Progenitor cell of endocrine pancreas (in vitro differentiated cells): ENCODE measurements at regions not wholly inside any gene's neighbourhood (a gene's known extent, or its start where the extent isn't known, plus 50 kb on each side); places are given as distances from the start of the nearest gene placed in this dataset.
"Not testable (repeated sequence)": the region's sequence is repeated elsewhere in the genome, so short reads cannot be mapped to it uniquely, and the experiment has no call there.

Source experiments
- DNase-seq: peaks from one replicate; pipeline ENCODE4 v3.0.0; 2021; ENCODE audit warnings: low spot score; ENCODE audit not compliant: unreplicated experiment
- H3K27ac Mint-ChIP-seq: 2 replicates; pipeline ENCODE4 v1.8.0; 2021; ENCODE audit warnings: mild to moderate bottlenecking, moderate library complexity, mixed read lengths
- H3K27me3 Mint-ChIP-seq: 2 replicates; pipeline ENCODE4 v1.8.0; 2021; ENCODE audit warnings: mixed read lengths
- H3K36me3 Mint-ChIP-seq: 2 replicates; pipeline ENCODE4 v1.8.0; 2022; ENCODE audit warnings: mixed read lengths; ENCODE audit not compliant: insufficient read depth
- H3K4me1 Mint-ChIP-seq: 2 replicates; pipeline ENCODE4 v1.8.0; 2021; ENCODE audit warnings: low read depth, mixed read lengths
- H3K4me3 Mint-ChIP-seq: 2 replicates; pipeline ENCODE4 v1.8.0; 2021; ENCODE audit warnings: low read depth, mild to moderate bottlenecking, moderate library complexity, mixed read lengths
- H3K9me3 Mint-ChIP-seq: 2 replicates; pipeline ENCODE4 v1.8.0; 2021; ENCODE audit warnings: low read depth, mixed read lengths
- TF ChIP-seq, protein P1 (sequence below): fragments of 200-600 bp; sonication (generic); IDR thresholded peaks from one replicate; pipeline ENCODE4 v1.5.0; 2021; ENCODE audit warnings: antibody characterized with exemption, mild to moderate bottlenecking; ENCODE audit not compliant: unreplicated experiment

DNA sequence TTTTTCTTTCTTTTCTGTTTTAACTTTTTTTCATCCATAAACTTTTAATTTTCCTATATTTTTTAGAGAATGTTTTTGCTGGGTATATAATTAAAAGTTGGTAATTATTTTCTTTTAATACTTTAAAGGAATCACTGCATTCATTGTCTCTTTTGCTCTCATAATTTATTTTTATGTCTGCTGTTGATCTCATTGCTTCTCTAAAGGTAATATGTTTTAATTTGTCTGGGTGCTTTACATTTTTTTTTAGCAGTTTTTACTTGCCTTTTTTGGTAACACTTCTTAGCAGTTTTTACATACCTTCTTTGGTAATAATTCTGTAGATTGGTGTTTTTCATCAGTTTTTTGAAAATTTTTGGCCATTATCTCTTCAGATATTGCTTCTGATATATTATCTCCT lies 89.4 kb upstream of the BMAL1 start:
- no peak overlapping the region for H3K27ac Mint-ChIP-seq
- H3K4me3 Mint-ChIP-seq = no peak overlapping the region
- H3K36me3 Mint-ChIP-seq = peaks cover 8% of the 10 kb centered on the region
- TF ChIP-seq, protein P1, sequence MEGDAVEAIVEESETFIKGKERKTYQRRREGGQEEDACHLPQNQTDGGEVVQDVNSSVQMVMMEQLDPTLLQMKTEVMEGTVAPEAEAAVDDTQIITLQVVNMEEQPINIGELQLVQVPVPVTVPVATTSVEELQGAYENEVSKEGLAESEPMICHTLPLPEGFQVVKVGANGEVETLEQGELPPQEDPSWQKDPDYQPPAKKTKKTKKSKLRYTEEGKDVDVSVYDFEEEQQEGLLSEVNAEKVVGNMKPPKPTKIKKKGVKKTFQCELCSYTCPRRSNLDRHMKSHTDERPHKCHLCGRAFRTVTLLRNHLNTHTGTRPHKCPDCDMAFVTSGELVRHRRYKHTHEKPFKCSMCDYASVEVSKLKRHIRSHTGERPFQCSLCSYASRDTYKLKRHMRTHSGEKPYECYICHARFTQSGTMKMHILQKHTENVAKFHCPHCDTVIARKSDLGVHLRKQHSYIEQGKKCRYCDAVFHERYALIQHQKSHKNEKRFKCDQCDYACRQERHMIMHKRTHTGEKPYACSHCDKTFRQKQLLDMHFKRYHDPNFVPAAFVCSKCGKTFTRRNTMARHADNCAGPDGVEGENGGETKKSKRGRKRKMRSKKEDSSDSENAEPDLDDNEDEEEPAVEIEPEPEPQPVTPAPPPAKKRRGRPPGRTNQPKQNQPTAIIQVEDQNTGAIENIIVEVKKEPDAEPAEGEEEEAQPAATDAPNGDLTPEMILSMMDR = no peak
- H3K4me1 Mint-ChIP-seq = peaks cover 14% of the 10 kb centered on the region
- DNase-seq = no peak
- H3K27me3 Mint-ChIP-seq = no peaks in the 10 kb centered on the region
- peaks cover 22% of the 10 kb centered on the region for H3K9me3 Mint-ChIP-seq

DNA sequence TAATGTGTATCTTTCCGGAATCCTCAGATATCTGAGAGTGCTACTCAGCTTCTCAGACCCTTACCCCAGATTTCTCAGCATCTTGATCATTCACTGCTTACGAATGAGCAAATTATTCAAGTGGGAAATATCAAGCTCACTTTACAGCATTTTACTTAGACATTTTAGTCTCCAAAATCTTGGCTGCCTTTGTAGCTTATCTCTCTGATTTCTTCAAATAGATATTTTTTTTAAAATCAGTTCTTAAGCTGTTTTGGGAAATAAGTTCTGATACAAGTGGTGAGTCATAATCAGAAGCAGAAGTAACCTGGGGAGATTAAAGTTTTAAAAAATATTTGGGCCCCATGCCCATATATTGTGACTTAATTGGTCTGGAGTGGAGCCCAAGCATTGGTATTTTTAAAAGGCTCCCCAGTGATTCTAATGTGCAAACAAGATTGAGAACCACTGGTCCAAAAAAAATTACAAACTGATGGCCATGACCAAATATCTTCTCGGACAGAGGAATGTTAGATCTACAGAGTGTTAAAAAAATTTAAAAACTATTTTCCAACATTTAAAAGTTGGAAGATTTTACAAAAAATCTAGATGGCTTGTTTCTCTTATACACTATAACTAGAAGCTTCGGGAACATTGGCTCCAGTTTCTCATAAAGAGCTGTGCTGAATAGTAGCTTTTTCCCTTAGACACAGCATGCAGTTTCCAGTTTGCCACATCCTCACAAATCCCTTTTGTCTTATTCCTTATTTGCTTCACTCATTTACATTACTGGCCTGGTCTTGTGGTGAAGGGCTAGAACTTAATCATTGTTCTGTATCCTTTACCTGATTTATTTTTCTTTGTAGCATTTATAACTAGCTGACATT lies 87.8 kb upstream of the BMAL1 start:
- TF ChIP-seq, protein P1 = no peak
- no peak overlapping the region for H3K4me3 Mint-ChIP-seq
- peaks cover 8% of the 10 kb centered on the region for H3K4me1 Mint-ChIP-seq
- no peak overlapping the region for H3K27ac Mint-ChIP-seq
- peaks cover 8% of the 10 kb centered on the region for H3K36me3 Mint-ChIP-seq
- H3K9me3 Mint-ChIP-seq = peaks cover 22% of the 10 kb centered on the region
- DNase-seq = no peak
- H3K27me3 Mint-ChIP-seq = no peaks in the 10 kb centered on the region

DNA sequence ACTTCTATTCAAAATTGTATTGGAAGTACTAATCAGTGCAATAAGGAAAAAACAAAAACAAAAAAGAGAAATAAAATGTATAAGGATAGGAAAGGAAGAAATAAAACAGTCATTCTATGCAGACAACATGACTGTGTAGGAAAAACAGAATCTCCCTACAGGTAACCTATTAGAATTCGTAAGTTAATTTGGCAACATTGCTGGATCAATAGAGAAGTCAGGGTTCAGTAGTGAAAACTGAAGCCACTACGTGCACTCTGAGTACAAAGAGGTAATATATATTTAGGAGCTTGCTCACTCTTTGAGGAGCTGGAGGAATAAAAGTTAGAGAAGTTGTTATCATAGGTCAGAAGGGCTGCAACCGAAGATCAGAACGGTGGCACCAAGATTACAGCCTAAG lies 84.0 kb upstream of the BMAL1 start:
- TF ChIP-seq, protein P1 = no peak
- no peak for DNase-seq
- Mint-ChIP-seq H3K9me3 (peaks cover 35% of the 10 kb centered on the region), H3K4me3 (no peak overlapping the region), H3K27me3 (no peaks in the 10 kb centered on the region), H3K36me3 (peaks cover 2% of the 10 kb centered on the region), H3K4me1 (peaks cover 8% of the 10 kb centered on the region), H3K27ac (no peak overlapping the region)

DNA sequence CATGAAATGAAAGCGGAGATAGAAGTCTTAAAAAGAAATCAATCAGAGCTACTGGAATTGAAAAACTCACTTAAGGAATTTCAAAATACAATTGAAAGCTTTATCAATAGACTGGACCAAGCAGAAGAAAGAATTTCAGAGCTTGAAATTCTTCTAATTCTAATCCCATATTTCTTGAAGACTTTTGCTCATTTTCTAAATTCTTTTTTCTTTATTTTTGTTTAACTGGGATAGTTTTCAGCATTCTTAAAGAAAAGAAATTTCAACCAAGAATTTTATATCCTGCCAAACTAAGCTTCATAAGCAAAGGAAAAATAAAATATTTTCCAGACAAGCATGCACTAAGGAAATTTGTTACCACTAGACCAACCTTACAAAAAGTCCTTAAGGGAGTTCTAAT lies 80.2 kb upstream of the BMAL1 start:
- not testable (repeated sequence) for H3K27me3 Mint-ChIP-seq, H3K4me1 Mint-ChIP-seq, H3K27ac Mint-ChIP-seq, H3K36me3 Mint-ChIP-seq, DNase-seq, H3K4me3 Mint-ChIP-seq
- H3K9me3 Mint-ChIP-seq = peaks cover 45% of the 10 kb centered on the region

DNA sequence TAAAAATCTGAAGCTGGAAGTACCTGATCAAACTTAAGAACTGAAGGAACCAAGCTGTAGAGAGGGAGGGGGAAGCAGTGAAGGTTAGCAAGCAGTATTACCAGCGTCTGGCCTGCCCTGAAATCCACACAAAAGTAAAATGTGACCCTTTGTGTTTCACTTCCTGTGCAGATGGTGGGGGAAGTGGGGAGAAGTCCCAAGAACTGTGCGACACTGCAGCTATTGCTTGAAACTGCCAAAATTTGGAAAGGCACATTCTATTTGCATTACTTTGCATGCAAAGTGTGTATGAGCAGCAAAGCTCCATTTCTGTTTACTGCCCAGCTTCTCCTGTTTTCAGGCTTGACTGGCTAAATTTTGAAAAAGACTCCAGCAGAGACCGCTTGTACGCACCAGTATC lies 72.1 kb upstream of the BMAL1 start:
- Mint-ChIP-seq H3K9me3 (peaks cover 10% of the 10 kb centered on the region), H3K4me3 (no peak overlapping the region), H3K36me3 (peaks cover 2% of the 10 kb centered on the region), H3K27ac (no peak overlapping the region), H3K27me3 (peaks cover 8% of the 10 kb centered on the region), H3K4me1 (peaks cover 12% of the 10 kb centered on the region)
- TF ChIP-seq, protein P1 = no peak
- no peak for DNase-seq

DNA sequence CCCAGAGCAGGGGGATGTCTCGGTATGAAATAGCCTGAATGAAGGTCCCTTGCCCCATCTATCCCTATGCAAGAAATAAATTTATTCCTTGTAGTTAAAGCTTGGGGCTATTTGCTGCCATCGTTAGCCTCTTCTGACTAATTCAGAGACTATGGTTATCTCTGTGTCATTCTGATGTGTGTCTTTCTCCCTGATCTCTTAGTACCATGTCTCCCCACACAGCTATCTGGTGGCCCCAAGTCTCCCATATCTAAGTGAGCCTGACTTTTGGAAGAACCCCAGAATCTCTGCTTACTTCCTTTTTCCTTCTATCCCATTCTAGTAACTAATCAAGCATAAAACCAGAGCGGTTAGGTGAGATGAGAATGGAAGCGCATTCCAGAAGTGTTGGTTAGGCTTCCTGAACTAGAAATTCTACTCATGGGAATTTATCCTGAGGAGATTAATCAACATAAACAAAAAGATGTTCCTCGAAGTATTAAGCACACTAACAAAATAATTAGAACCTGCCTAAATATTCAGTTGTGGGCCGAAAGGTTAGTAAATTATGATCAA lies 71.4 kb upstream of the BMAL1 start:
- DNase-seq = no peak
- Mint-ChIP-seq H3K9me3 (peaks cover 7% of the 10 kb centered on the region), H3K27me3 (peaks cover 8% of the 10 kb centered on the region), H3K36me3 (no peaks in the 10 kb centered on the region), H3K27ac (no peak overlapping the region), H3K4me3 (no peak overlapping the region), H3K4me1 (peaks cover 12% of the 10 kb centered on the region)
- TF ChIP-seq, protein P1 = no peak
